ENCODE measurements at regions not wholly inside any gene's neighbourhood (a gene's known extent, or its start where the extent isn't known, plus 50 kb on each side); places are given as distances from the start of the nearest gene placed in this dataset.

- no peak for TF ChIP-seq CTCF (IDR thresholded peaks at IDR 0.05)
- no peak for TF ChIP-seq POLR2A (IDR thresholded peaks at IDR 0.05)
Measured at GRCh38 chr3:21330293-21330692, 420.7 kb downstream of the ZNF385D start.
